22Rv1 (cell line): ENCODE measurements at regions not wholly inside any gene's neighbourhood (a gene's known extent, or its start where the extent isn't known, plus 50 kb on each side); places are given as distances from the start of the nearest gene placed in this dataset.

ENCODE experiments used
- CTCF ChIP-seq: fragments of 450-650 bp; IDR thresholded peaks from 2 replicates; pipeline ENCODE4 v1.5.1; 2017; ENCODE audit warnings: mild to moderate bottlenecking
- ZFX ChIP-seq: fragments of 450-650 bp; IDR thresholded peaks from 2 replicates; pipeline ENCODE4 v1.6.1; 2017; ENCODE audit warnings: antibody characterized with exemption, borderline replicate concordance

GRCh38 chr12:45582986-45583659 lies 146.4 kb upstream of the ARID2 start:
- TF ChIP-seq CTCF, result no peak
- no peak for TF ChIP-seq ZFX
